Upper lobe of right lung (tissue), 1 donor: ENCODE measurements at regions not wholly inside any gene's neighbourhood (a gene's known extent, or its start where the extent isn't known, plus 50 kb on each side); places are given as distances from the start of the nearest gene placed in this dataset.

ENCODE experiments used
- ATAC-seq: fragments of 200-7000 bp; cut with Tn5 transposase; one replicate; pipeline ENCODE4 v1.9.1; 2020; ENCODE audit warnings: mild to moderate bottlenecking, moderate library complexity
- DNase-seq: peaks from one replicate; pipeline ENCODE4 v3.0.0-alpha.2; 2020
- H3K27ac ChIP-seq: fragments of 200-600 bp; one replicate; pipeline ENCODE4 v1.8.0; 2022
- H3K27me3 ChIP-seq: fragments of 200-600 bp; one replicate; pipeline ENCODE4 v1.8.0; 2022; ENCODE audit warnings: mild to moderate bottlenecking
- H3K36me3 ChIP-seq: fragments of 200-600 bp; one replicate; pipeline ENCODE4 v1.8.0; 2022
- H3K4me1 ChIP-seq: fragments of 200-600 bp; one replicate; pipeline ENCODE4 v1.8.0; 2022
- H3K4me3 ChIP-seq: fragments of 200-600 bp; one replicate; pipeline ENCODE4 v1.8.0; 2022; ENCODE audit warnings: mild to moderate bottlenecking
- H3K9me3 ChIP-seq: fragments of 200-600 bp; one replicate; pipeline ENCODE4 v1.8.0; 2022
- CTCF ChIP-seq: fragments of 200-600 bp; IDR thresholded peaks from one replicate; pipeline ENCODE4 v1.8.0; 2022; ENCODE audit warnings: antibody characterized with exemption
- intact Hi-C: fragments of 100-400 bp; cut with DNase I; formaldehyde crosslinking; loops from one replicate; pipeline ENCODE4 v1.11.0; 2022
- donor health status: DM: no; HTN: yes; CAD: no; lungs with severe emphysema.

GRCh38 chr7:46213154-46213537, 292.1 kb upstream of the IGFBP3 start:
- Histone ChIP-seq H3K4me1 (no peaks in the 10 kb centered on the region), H3K9me3 (no peaks in the 10 kb centered on the region), H3K27ac (no peak overlapping the region), H3K36me3 (no peaks in the 10 kb centered on the region), H3K27me3 (no peaks in the 10 kb centered on the region), H3K4me3 (no peak overlapping the region)
- no peak for TF ChIP-seq CTCF
- intact Hi-C loops: no loop called here
- DNase-seq (no peak), ATAC-seq (no peak)

GRCh38 chr7:46212425-46213153, 291.5 kb upstream of the IGFBP3 start:
- Histone ChIP-seq H3K4me3 (no peak overlapping the region), H3K9me3 (no peaks in the 10 kb centered on the region), H3K27me3 (no peaks in the 10 kb centered on the region), H3K36me3 (no peaks in the 10 kb centered on the region), H3K27ac (no peak overlapping the region), H3K4me1 (no peaks in the 10 kb centered on the region)
- intact Hi-C loops: no loop called here
- TF ChIP-seq CTCF: no peak
- DNase-seq (no peak), ATAC-seq (no peak)

DNA sequence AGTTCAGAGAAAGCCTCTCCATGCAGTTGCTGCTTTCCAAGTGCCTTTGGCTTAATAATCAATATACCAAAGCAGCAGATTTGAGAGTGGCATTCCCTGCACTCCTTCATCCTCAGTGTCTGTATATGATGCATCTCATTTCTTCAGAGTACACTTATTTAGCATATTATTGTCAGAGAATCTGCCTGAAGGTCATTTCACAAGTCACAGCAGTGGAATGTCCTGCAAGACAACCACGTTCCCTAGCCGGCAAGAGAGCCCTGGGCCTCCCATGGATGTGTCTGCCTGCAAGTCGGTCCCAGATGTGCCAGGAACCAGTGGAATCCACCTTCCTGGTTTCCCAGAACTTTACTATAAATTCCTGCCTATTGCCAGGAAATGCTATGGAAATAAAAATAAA, 289.4 kb upstream of the IGFBP3 start:
- Histone ChIP-seq H3K27me3 (no peaks in the 10 kb centered on the region), H3K4me1 (no peaks in the 10 kb centered on the region), H3K27ac (no peak overlapping the region), H3K4me3 (no peak overlapping the region), H3K36me3 (no peaks in the 10 kb centered on the region), H3K9me3 (no peaks in the 10 kb centered on the region)
- intact Hi-C loops: no loop called here
- no peak for TF ChIP-seq CTCF
- ATAC-seq (no peak), DNase-seq (no peak)

GRCh38 chr7:46209611-46210388, 288.7 kb upstream of the IGFBP3 start:
- Histone ChIP-seq H3K4me1 (no peaks in the 10 kb centered on the region), H3K27ac (no peak overlapping the region), H3K27me3 (no peaks in the 10 kb centered on the region), H3K36me3 (no peaks in the 10 kb centered on the region), H3K4me3 (no peak overlapping the region), H3K9me3 (no peaks in the 10 kb centered on the region)
- TF ChIP-seq CTCF: no peak
- DNase-seq: no peak
- intact Hi-C loops: no loop called here
- no peak for ATAC-seq

GRCh38 chr7:46208635-46209525, 287.8 kb upstream of the IGFBP3 start:
- intact Hi-C loops: no loop called here
- ATAC-seq (no peak), DNase-seq (no peak)
- H3K27me3 ChIP-seq: no peaks in the 10 kb centered on the region
- H3K4me3 ChIP-seq: no peak overlapping the region
- no peak for TF ChIP-seq CTCF
- H3K9me3 ChIP-seq: no peaks in the 10 kb centered on the region
- no peak overlapping the region for H3K27ac ChIP-seq
- no peaks in the 10 kb centered on the region for H3K36me3 ChIP-seq
- H3K4me1 ChIP-seq: no peaks in the 10 kb centered on the region
